ENCODE measurements at regions not wholly inside any gene's neighbourhood (a gene's known extent, or its start where the extent isn't known, plus 50 kb on each side); places are given as distances from the start of the nearest gene placed in this dataset.

- TF ChIP-seq CTCF (IDR thresholded peaks at IDR 0.05) (no peak), POLR2A (IDR thresholded peaks at IDR 0.05; ENCODE audit: low read depth) (no peak), EP300 (IDR thresholded peaks at IDR 0.05) (no peak)
Measured at GRCh38 chr11:91630916-91631673, 593.5 kb upstream of the FAT3 start.
